Neural cell (in vitro differentiated cells): ENCODE measurements at regions not wholly inside any gene's neighbourhood (a gene's known extent, or its start where the extent isn't known, plus 50 kb on each side); places are given as distances from the start of the nearest gene placed in this dataset.

Experiments used
- H2AFZ ChIP-seq: fragments of 200-600, 300-800 bp; sonication (generic), shearing (Covaris generic); 2 replicates; pipeline ENCODE4 v1.6.0; 2014; ENCODE audit warnings: low read depth, mild to moderate bottlenecking, antibody characterized with exemption, low read length, moderate library complexity
- H3F3A ChIP-seq: fragments of 200-600 bp; shearing (Covaris generic); 2 replicates; pipeline ENCODE4 v1.6.1; 2016; ENCODE audit warnings: mild to moderate bottlenecking, moderate library complexity, mixed read lengths, antibody characterized with exemption, low read length; ENCODE audit not compliant: insufficient read depth, poor library complexity, severe bottlenecking
- H3K27ac ChIP-seq: fragments of 200-600, 300-800 bp; sonication (generic), shearing (Covaris generic); 2 replicates; pipeline ENCODE4 v1.5.1; 2014; ENCODE audit warnings: mild to moderate bottlenecking, low read length, moderate library complexity
- H3K27me3 ChIP-seq: fragments of 300-800, 200-600 bp; sonication (generic), shearing (Covaris generic); 2 replicates; pipeline ENCODE4 v1.6.0; 2014; ENCODE audit warnings: mild to moderate bottlenecking, low read depth, low read length, moderate library complexity; ENCODE audit not compliant: insufficient read depth
- H3K36me3 ChIP-seq: fragments of 300-800, 200-600 bp; sonication (generic), shearing (Covaris generic); 2 replicates; pipeline ENCODE4 v1.5.1; 2014; ENCODE audit warnings: mild to moderate bottlenecking, antibody characterized with exemption, low read length, moderate library complexity; ENCODE audit not compliant: insufficient read depth
- H3K4me2 ChIP-seq: fragments of 300-800, 200-600 bp; sonication (generic), shearing (Covaris generic); 2 replicates; pipeline ENCODE4 v1.6.0; 2014; ENCODE audit warnings: mild to moderate bottlenecking, low read length
- H3K4me3 ChIP-seq: fragments of 300-800, 200-600 bp; sonication (generic), shearing (Covaris generic); 2 replicates; pipeline ENCODE4 v1.5.1; 2014; ENCODE audit warnings: mild to moderate bottlenecking, low read length, moderate library complexity
- H3K79me2 ChIP-seq: fragments of 200-600 bp; shearing (Covaris generic); replicated peaks from 2 replicates; pipeline ENCODE4 v1.6.0; 2014; ENCODE audit warnings: mild to moderate bottlenecking, low read length, moderate library complexity; ENCODE audit not compliant: insufficient read depth
- H3K9ac ChIP-seq: fragments of 300-800, 200-600 bp; sonication (generic), shearing (Covaris generic); 2 replicates; pipeline ENCODE4 v1.6.1; 2016; ENCODE audit warnings: mild to moderate bottlenecking, low read length, mixed read lengths
- H3K9me2 ChIP-seq: fragments of 200-600 bp; shearing (Covaris generic); 2 replicates; pipeline ENCODE4 v1.6.1; 2016; ENCODE audit warnings: mild to moderate bottlenecking, low read length, mixed read lengths; ENCODE audit not compliant: insufficient read depth
- H3K9me3 ChIP-seq: fragments of 200-600, 300-800 bp; sonication (generic), shearing (Covaris generic); 2 replicates; pipeline ENCODE4 v1.6.1; 2016; ENCODE audit warnings: mild to moderate bottlenecking, mixed run types, low read length, moderate library complexity, mixed read lengths
- H4K20me1 ChIP-seq: fragments of 200-600 bp; shearing (Covaris generic); 2 replicates; pipeline ENCODE4 v1.6.1; 2016; ENCODE audit warnings: mild to moderate bottlenecking, mixed run types; ENCODE audit not compliant: insufficient read depth
- CTCF ChIP-seq: fragments of 450-650 bp; IDR thresholded peaks from 2 replicates; pipeline ENCODE4 v1.5.1; 2014; ENCODE audit warnings: antibody characterized with exemption, mild to moderate bottlenecking, moderate library complexity; ENCODE audit not compliant: poor library complexity, severe bottlenecking
- EP300 ChIP-seq: fragments of 450-650 bp; conservative IDR thresholded peaks from 2 replicates; pipeline ENCODE4 v1.6.1; 2014; ENCODE audit warnings: antibody characterized with exemption, mild to moderate bottlenecking, moderate library complexity; ENCODE audit not compliant: poor library complexity, severe bottlenecking
- EZH2 ChIP-seq: fragments of 200-600, 300-800 bp; shearing (Covaris generic), sonication (generic); IDR thresholded peaks from 2 replicates; pipeline ENCODE4 v1.6.1; 2014; ENCODE audit warnings: antibody characterized with exemption, low read length, borderline replicate concordance, mild to moderate bottlenecking; ENCODE audit not compliant: insufficient read depth, poor library complexity, severe bottlenecking
- MXI1 ChIP-seq: fragments of 450-650 bp; conservative IDR thresholded peaks from 2 replicates; pipeline ENCODE4 v1.6.1; 2014; ENCODE audit warnings: antibody characterized with exemption, mild to moderate bottlenecking; ENCODE audit not compliant: poor library complexity, severe bottlenecking
- POLR2AphosphoS5 ChIP-seq: IDR thresholded peaks from 2 replicates; pipeline ENCODE4 v1.6.1; 2012
- RAD21 ChIP-seq: fragments of 450-650 bp; conservative IDR thresholded peaks from 2 replicates; pipeline ENCODE4 v1.6.1; 2014; ENCODE audit warnings: antibody characterized with exemption, mild to moderate bottlenecking, moderate library complexity
- REST ChIP-seq: IDR thresholded peaks from 2 replicates; pipeline ENCODE4 v1.6.1; 2012; ENCODE audit warnings: borderline replicate concordance
- SMC3 ChIP-seq: fragments of 450-650 bp; conservative IDR thresholded peaks from 2 replicates; pipeline ENCODE4 v1.6.1; 2014; ENCODE audit warnings: antibody characterized with exemption, mild to moderate bottlenecking, moderate library complexity; ENCODE audit not compliant: poor library complexity
- TAF1 ChIP-seq: IDR thresholded peaks from 2 replicates; pipeline ENCODE4 v1.6.1; 2012; ENCODE audit warnings: low read depth

- Histone ChIP-seq H3K9ac (no peak overlapping the region), H3K9me2 (no peaks in the 10 kb centered on the region), H3K4me2 (no peak overlapping the region), H2AFZ (no peak overlapping the region), H3F3A (no peaks in the 10 kb centered on the region), H3K27ac (no peak overlapping the region), H4K20me1 (no peaks in the 10 kb centered on the region), H3K36me3 (no peaks in the 10 kb centered on the region), H3K4me3 (no peak overlapping the region), H3K79me2 (no peaks in the 10 kb centered on the region), H3K27me3 (no peaks in the 10 kb centered on the region), H3K9me3 (peaks cover 3% of the 10 kb centered on the region)
- TF ChIP-seq EP300, result no peak
- no peak for TF ChIP-seq POLR2AphosphoS5
- TF ChIP-seq REST, result no peak
- TF ChIP-seq CTCF, result no peak
- TF ChIP-seq SMC3, result no peak
- TF ChIP-seq MXI1, result no peak
- no peak for TF ChIP-seq TAF1
Measured at GRCh38 chr13:90640976-90641375, 706.5 kb upstream of the MIR17HG start.

- Histone ChIP-seq H3K9ac (no peak overlapping the region), H3K79me2 (no peaks in the 10 kb centered on the region), H3F3A (no peaks in the 10 kb centered on the region), H3K27ac (no peak overlapping the region), H3K4me3 (no peak overlapping the region), H4K20me1 (no peaks in the 10 kb centered on the region), H3K4me2 (no peak overlapping the region), H3K36me3 (no peaks in the 10 kb centered on the region), H3K9me3 (peaks cover 3% of the 10 kb centered on the region), H2AFZ (no peak overlapping the region), H3K27me3 (no peaks in the 10 kb centered on the region), H3K9me2 (no peaks in the 10 kb centered on the region)
- TF ChIP-seq POLR2AphosphoS5 (no peak), REST (no peak), MXI1 (no peak), CTCF (no peak), SMC3 (no peak), TAF1 (no peak), EP300 (no peak), RAD21 (no peak), EZH2 (no peak)
Measured at GRCh38 chr13:90641884-90642283, 705.6 kb upstream of the MIR17HG start.
